CD4-positive, alpha-beta T cell treated with Interleukin-4 for 1 hour (primary cell): ENCODE measurements at regions not wholly inside any gene's neighbourhood (a gene's known extent, or its start where the extent isn't known, plus 50 kb on each side); places are given as distances from the start of the nearest gene placed in this dataset.
"Not testable (repeated sequence)": the region's sequence is repeated elsewhere in the genome, so short reads cannot be mapped to it uniquely, and the experiment has no call there.

Experiments used
- DNase-seq, 2 donors: peaks; one replicate each; pipeline ENCODE4 v3.0.0-alpha.2; 2020 to 2022

DNA sequence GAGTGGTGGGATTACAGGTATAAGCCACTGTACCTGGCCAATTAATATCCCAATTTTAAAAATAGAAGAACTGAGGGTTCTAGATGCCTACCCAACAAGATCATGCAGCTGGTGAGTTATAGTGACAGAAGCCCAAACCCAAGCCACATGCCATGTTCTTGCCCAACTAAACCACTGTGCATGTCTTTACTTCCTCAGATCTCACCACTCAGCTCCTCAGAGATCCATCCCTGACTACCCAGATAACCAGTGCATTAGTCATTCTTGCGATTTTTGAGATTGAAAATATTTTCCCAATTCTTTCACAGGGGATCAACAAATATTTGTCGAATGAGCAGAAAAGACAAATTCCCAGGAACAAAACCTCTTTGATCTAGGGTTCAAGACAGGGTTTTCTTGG, 303.1 kb downstream of the CBLN1 start:
- DNase-seq, result no peak

GRCh38 chr16:48972236-48972635, 309.4 kb downstream of the CBLN1 start:
- DNase-seq, result no peak

- no peak for DNase-seq
Observed at GRCh38 chr16:48971571-48972077, 310.0 kb downstream of the CBLN1 start.

GRCh38 chr16:48970216-48970615, 311.4 kb downstream of the CBLN1 start:
- DNase-seq, result no peak

GRCh38 chr16:48969611-48970010, 312.0 kb downstream of the CBLN1 start:
- DNase-seq, result no peak

DNA sequence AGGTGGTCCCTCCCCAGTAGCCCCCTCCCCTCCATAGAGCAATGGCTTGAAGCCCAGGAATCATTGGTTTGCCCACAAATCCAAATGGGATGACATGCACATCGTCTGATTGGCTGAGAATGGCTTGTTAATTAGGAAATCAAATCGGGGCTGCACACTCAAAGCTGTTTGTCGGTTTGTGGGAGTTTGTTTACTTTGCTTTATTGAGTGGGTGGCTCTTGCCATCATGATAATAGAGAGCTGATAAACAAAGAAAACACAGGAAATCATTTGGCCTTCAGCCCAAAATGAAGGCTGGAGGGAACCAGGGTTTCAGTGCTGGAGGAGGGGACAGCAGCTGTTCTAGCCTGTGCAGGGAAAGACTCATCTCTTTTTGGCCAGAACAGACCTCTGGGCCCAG, 316.3 kb downstream of the CBLN1 start:
- DNase-seq, result no peak

DNA sequence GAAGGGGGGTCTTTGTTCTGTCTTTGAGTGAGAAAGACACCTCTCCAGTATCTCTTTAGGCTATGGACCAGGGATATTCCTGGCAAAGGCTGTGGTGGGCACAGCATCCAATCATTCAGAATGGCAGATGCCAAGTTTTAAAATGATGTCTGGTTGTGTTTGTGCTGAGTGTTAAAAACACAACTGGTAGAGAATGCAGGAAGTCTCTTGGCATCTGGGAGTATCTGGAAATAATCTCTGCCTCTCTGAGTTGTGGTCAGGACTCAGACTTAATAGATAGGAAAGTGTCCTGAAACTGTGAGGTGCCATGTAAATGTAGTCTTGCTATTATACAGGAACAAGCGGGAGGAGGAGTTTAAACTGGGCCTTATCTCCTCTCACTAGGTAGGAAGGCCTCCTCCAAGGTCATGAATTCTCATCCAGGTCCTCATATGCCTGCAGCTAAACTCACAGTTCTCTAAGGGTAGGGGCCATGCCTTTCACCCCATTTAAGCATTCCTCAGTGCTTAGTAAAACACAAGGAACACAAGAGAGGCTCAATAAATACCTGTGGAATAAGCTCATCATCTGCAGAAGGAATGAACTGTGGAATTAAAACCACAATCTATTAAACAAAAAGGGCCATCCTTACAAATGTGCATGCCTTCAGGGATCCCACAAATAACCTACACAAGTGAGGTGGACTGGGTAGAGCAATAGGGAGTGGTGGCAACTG, 317.6 kb downstream of the CBLN1 start:
- DNase-seq, result no peak

DNA sequence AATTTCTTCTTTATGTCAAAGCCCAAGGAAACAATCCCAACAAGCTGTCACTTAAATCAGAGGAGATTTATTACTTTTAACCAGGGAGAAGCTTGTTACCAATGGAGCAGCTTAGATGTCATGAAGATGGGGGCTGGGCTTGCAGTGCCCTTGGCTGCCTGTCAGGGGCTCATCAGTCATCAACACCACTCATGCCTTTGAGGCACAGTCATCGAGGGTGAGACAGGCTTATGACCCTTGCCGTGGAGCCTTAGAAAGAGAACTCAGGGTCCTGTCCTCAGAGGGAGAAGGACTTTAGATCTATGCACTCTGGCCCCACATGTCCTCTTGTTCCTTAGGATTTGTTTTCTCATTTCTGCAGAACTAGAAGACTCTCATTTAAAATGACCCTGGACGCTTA, 318.3 kb downstream of the CBLN1 start:
- no peak for DNase-seq

GRCh38 chr16:48961546-48961945, 320.1 kb downstream of the CBLN1 start:
- no peak for DNase-seq

DNA sequence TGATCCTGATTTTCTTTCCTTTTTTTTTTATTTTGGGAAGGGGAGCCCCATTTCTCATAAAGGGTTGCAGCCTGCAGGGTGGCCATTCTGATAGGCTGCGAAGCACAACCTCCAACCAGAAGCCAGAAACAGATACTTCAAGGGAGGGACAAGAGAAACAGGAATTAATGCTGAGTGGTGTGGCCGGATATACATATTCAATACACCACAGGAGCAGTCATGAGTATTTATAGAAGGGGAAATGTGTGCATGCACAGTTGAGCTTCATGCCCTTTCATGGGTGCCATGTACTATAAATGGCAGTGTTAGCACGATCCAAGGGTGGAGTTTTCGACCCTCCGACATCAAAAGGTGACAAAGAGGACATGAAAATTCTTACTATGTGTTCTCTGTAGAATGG, 320.8 kb downstream of the CBLN1 start:
- DNase-seq, result no peak

DNA sequence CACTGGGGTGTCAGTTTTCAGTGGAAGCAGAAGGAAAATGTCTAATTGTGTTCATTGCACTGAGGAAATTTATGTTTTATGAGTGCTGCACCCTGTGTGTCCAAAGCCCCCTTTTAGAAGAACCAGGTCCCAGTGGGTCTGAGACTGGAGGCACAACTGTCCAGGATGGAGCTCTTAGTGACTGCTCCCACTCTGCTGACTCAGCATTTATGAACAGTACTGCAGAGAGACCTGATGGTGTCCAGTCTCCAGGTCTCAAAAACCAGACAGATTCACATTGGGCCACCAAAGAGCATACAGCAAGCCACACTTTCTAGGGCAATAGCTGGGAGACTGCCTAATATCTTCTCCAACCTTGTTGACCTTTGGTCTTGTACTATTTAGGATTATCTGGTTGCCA, 321.9 kb downstream of the CBLN1 start:
- DNase-seq, result no peak

DNA sequence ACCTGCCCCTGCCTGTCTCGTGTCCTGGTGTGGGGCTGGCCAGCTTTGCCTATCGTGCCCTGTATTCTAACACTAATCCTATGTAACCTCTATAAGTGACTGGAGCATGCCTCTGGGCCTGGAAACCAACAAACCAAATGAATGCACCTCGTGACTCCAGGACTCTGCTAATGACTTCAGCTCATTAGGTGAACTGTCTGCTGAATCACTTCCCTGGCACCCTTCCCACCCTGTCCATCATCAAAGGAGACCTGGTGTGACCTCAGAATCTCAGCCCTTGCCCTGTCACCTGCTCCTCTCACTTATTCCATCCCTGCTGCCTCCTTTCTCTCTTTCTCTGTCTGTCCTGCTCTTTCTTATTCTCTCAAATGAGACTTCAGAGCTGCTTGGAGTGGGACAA, 322.4 kb downstream of the CBLN1 start:
- DNase-seq, result no peak

- DNase-seq, result no peak
Observed at GRCh38 chr16:48958681-48959080, 323.0 kb downstream of the CBLN1 start.

GRCh38 chr16:48956620-48957019, 325.0 kb downstream of the CBLN1 start:
- DNase-seq, result no peak

DNA sequence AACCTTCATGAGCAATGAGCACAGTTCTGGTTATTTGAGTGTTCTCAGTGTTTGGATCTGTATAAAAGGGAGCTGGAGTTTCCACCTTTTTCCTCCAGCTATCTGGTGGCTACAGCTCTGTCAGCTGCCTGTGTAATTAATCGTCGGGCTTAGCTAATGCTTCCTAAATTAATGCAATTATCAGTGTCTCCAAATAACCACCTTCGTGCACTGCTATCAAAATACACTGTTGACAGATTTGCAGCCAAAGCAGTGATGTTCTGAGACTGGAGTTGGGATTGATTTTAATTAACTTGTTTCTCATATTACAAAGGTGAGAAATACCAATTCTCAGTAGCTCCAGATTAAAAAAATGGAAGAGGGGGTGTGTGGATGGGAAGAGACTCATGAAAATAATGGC, 325.8 kb downstream of the CBLN1 start:
- no peak for DNase-seq

DNA sequence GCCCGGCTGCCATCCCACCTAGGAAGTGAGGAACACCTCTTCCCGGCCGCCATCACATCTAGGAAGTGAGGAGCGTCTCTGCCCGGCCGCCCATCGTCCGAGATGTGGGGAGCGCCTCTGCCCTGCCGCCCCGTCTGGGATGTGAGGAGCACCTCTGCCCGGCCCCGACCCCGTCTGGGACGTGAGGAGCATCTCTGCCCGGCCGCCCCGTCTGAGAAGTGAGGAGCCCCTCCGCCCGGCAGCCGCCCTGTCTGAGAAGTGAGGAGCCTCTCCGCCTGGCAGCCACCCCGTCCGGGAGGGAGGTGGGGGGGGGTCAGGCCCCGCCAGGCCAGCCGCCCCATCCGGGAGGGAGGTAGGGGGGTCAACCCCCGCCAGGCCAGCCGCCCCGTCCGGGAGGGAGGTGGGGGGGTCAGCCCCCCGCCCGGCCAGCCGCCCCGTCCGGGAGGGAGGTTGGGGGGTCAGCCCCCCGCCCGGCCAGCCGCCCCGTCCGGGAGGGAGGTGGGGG, 330.0 kb downstream of the CBLN1 start:
- not testable (repeated sequence) for DNase-seq

- DNase-seq, result no peak
Observed at GRCh38 chr16:48950184-48950583, 331.5 kb downstream of the CBLN1 start.

DNA sequence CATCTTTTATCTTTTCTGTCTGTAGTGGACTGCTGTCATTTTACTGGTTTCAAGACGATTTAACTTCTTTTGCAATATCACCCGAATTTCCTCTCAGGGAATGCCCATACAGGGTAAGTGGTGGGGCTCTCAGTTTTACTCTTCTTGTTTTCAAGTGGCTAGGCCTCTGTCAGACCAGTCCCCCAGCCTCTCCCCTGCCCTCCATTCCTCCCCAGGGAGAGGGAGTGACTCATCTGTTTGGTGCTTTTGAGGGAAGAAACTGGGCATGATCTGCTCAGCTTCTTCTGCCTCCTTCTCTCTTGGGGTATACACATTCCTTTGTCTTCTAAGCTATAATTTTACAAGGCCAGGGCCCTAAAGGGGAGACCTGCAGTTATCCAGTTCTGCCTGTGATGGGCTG, 332.0 kb downstream of the CBLN1 start:
- no peak for DNase-seq

- no peak for DNase-seq
Observed at GRCh38 chr16:48948911-48949310, 332.7 kb downstream of the CBLN1 start.

GRCh38 chr16:48947371-48947713, 334.3 kb downstream of the CBLN1 start:
- DNase-seq, result no peak

- DNase-seq, result no peak
Observed at GRCh38 chr16:48946686-48947370, 334.8 kb downstream of the CBLN1 start.

GRCh38 chr16:48942996-48943395, 333.0 kb upstream of the N4BP1 start:
- DNase-seq, result no peak

GRCh38 chr16:48936811-48937210, 326.8 kb upstream of the N4BP1 start:
- DNase-seq, result no peak

- DNase-seq, result no peak
Observed at GRCh38 chr16:48932216-48932855, 322.4 kb upstream of the N4BP1 start.
